H9 (cell line): ENCODE measurements at regions not wholly inside any gene's neighbourhood (a gene's known extent, or its start where the extent isn't known, plus 50 kb on each side); places are given as distances from the start of the nearest gene placed in this dataset.

ENCODE experiments used
- DNase-seq: peaks from one replicate; pipeline ENCODE4 v3.0.0-alpha.2; 2017
- H2AFZ ChIP-seq: one replicate; pipeline ENCODE4 v1.6.1; 2013; ENCODE audit warnings: mild to moderate bottlenecking, low read length, control low read depth, moderate library complexity
- H2AK5ac ChIP-seq: 2 replicates; pipeline ENCODE4 v1.6.1; 2013; ENCODE audit warnings: low read length, control low read depth, mixed read lengths; ENCODE audit not compliant: insufficient read length
- H2BK120ac ChIP-seq: one replicate; pipeline ENCODE4 v1.6.1; 2013; ENCODE audit warnings: low read depth, mild to moderate bottlenecking, low read length, control low read depth, inconsistent platforms; ENCODE audit not compliant: poor library complexity, severe bottlenecking
- H2BK12ac ChIP-seq: 2 replicates; pipeline ENCODE4 v1.6.1; 2013; ENCODE audit warnings: low read length, control low read depth, mixed read lengths, low read depth; ENCODE audit not compliant: insufficient read length
- H2BK15ac ChIP-seq: 2 replicates; pipeline ENCODE4 v1.6.1; 2013; ENCODE audit warnings: low read depth, low read length, control low read depth
- H2BK20ac ChIP-seq: one replicate; pipeline ENCODE4 v1.6.1; 2013; ENCODE audit warnings: low read depth, mild to moderate bottlenecking, low read length, control low read depth, inconsistent platforms; ENCODE audit not compliant: poor library complexity, severe bottlenecking
- H2BK5ac ChIP-seq: 2 replicates; pipeline ENCODE4 v1.6.1; 2013; ENCODE audit warnings: low read length, control low read depth, mixed read lengths; ENCODE audit not compliant: insufficient read length
- H3K14ac ChIP-seq: 2 replicates; pipeline ENCODE4 v1.6.1; 2013; ENCODE audit warnings: low read length, control low read depth; ENCODE audit not compliant: insufficient read depth
- H3K18ac ChIP-seq: 2 replicates; pipeline ENCODE4 v1.6.1; 2013; ENCODE audit warnings: low read depth, mild to moderate bottlenecking, mixed read lengths, low read length, control low read depth; ENCODE audit not compliant: insufficient read length
- H3K23ac ChIP-seq: 2 replicates; pipeline ENCODE4 v1.6.1; 2013; ENCODE audit warnings: low read length, control low read depth, mixed read lengths, low read depth; ENCODE audit not compliant: insufficient read length
- H3K23me2 ChIP-seq: 2 replicates; pipeline ENCODE4 v1.6.1; 2013; ENCODE audit warnings: low read depth, mild to moderate bottlenecking, mixed read lengths, low read length, control low read depth; ENCODE audit not compliant: insufficient read length, poor library complexity, severe bottlenecking
- H3K27ac ChIP-seq: 2 replicates; pipeline ENCODE4 v1.5.1; 2013; ENCODE audit warnings: low read length, control low read depth, mixed read lengths, low read depth; ENCODE audit not compliant: insufficient read length
- H3K27me3 ChIP-seq: 2 replicates; pipeline ENCODE4 v1.6.1; 2013; ENCODE audit warnings: low read length, control low read depth, inconsistent platforms; ENCODE audit not compliant: insufficient read depth
- H3K4ac ChIP-seq: 2 replicates; pipeline ENCODE4 v1.6.1; 2013; ENCODE audit warnings: low read depth, mild to moderate bottlenecking, control low read depth, inconsistent platforms, low read length, moderate library complexity
- H3K4me1 ChIP-seq: 2 replicates; pipeline ENCODE4 v1.6.1; 2013; ENCODE audit warnings: low read length, control low read depth, inconsistent platforms; ENCODE audit not compliant: insufficient read depth
- H3K4me2 ChIP-seq: 2 replicates; pipeline ENCODE4 v1.6.1; 2013; ENCODE audit warnings: low read length, control low read depth, mixed read lengths; ENCODE audit not compliant: insufficient read length, insufficient read depth
- H3K56ac ChIP-seq: 2 replicates; pipeline ENCODE4 v1.6.1; 2013; ENCODE audit warnings: low read depth, mild to moderate bottlenecking, mixed read lengths, low read length, control low read depth; ENCODE audit not compliant: insufficient read length
- H3K79me1 ChIP-seq: 2 replicates; pipeline ENCODE4 v1.6.1; 2013; ENCODE audit warnings: low read depth, mild to moderate bottlenecking, moderate library complexity, low read length, control low read depth, inconsistent platforms; ENCODE audit not compliant: insufficient read depth, poor library complexity, severe bottlenecking
- H3K79me2 ChIP-seq: 2 replicates; pipeline ENCODE4 v1.6.1; 2013; ENCODE audit warnings: low read length, control low read depth, inconsistent platforms; ENCODE audit not compliant: insufficient read depth
- H3K9ac ChIP-seq: 2 replicates; pipeline ENCODE4 v1.6.1; 2013; ENCODE audit warnings: low read length, control low read depth, mixed read lengths; ENCODE audit not compliant: insufficient read length; ENCODE audit errors: extremely low read depth
- H3K9me3 ChIP-seq: one replicate; pipeline ENCODE4 v1.6.1; 2013; ENCODE audit warnings: low read depth, low read length, inconsistent platforms; ENCODE audit not compliant: control insufficient read depth
- H3T11ph ChIP-seq: one replicate; pipeline ENCODE4 v1.6.1; 2013; ENCODE audit warnings: mild to moderate bottlenecking, low read length, control low read depth, inconsistent platforms
- H4K20me1 ChIP-seq: one replicate; pipeline ENCODE4 v1.6.1; 2013; ENCODE audit not compliant: control insufficient read depth, insufficient read length, insufficient read depth
- H4K5ac ChIP-seq: 2 replicates; pipeline ENCODE4 v1.6.1; 2013; ENCODE audit warnings: low read depth, mild to moderate bottlenecking, mixed read lengths, low read length, control low read depth; ENCODE audit not compliant: insufficient read length
- H4K8ac ChIP-seq: replicated peaks from 2 replicates; pipeline ENCODE4 v1.6.1; 2013; ENCODE audit warnings: low read length, control low read depth, mixed read lengths, low read depth; ENCODE audit not compliant: insufficient read length
- H4K91ac ChIP-seq: 2 replicates; pipeline ENCODE4 v1.6.1; 2013; ENCODE audit warnings: low read depth, mild to moderate bottlenecking, moderate library complexity, mixed read lengths, low read length, control low read depth; ENCODE audit not compliant: insufficient read length
- H3K27ac Mint-ChIP-seq, 3 experiments: 2 replicates in 2 of 3; 3 replicates in 1 of 3; pipeline ENCODE4 v1.8.0; 2020 to 2021; ENCODE audit warnings: mixed read lengths in 3 of 3, mild to moderate bottlenecking in 1 of 3, moderate library complexity in 1 of 3
- H3K27me3 Mint-ChIP-seq: 2 replicates; pipeline ENCODE4 v1.8.0; 2021; ENCODE audit warnings: low read depth, mild to moderate bottlenecking, moderate library complexity, mixed read lengths
- H3K36me3 Mint-ChIP-seq, 3 experiments: 2 replicates in 2 of 3; 3 replicates in 1 of 3; pipeline ENCODE4 v1.8.0; 2020 to 2021; ENCODE audit warnings: low read depth in 3 of 3, mixed read lengths in 3 of 3; ENCODE audit not compliant: insufficient read depth in 1 of 3
- H3K4me1 Mint-ChIP-seq, 2 experiments: 2 replicates each; pipeline ENCODE4 v1.8.0; 2020; ENCODE audit warnings: mixed read lengths in 2 of 2
- H3K4me3 Mint-ChIP-seq, 2 experiments: 2 replicates in 1 of 2; 3 replicates in 1 of 2; pipeline ENCODE4 v1.8.0; 2020 to 2021; ENCODE audit warnings: mild to moderate bottlenecking in 2 of 2, mixed read lengths in 2 of 2, moderate library complexity in 1 of 2
- H3K9me3 Mint-ChIP-seq, 2 experiments: 2 replicates in 1 of 2; 3 replicates in 1 of 2; pipeline ENCODE4 v1.8.0; 2020; ENCODE audit warnings: mild to moderate bottlenecking in 2 of 2, mixed read lengths in 2 of 2, moderate library complexity in 1 of 2
- WGBS: extraction: QIAGEN DNeasy Blood & Tissue Kit; methylation state at CpG from one replicate; pipeline ENCODE4 v1.1.7; 2013; ENCODE audit warnings: missing lambda C conversion rate, low lambda C conversion rate, mixed read lengths; ENCODE audit not compliant: insufficient read length; ENCODE audit errors: extremely low coverage; 5-methylcytosine and 5-hydroxymethylcytosine counted together
- TF ChIP-seq, protein P1 (sequence below): fragments of 200-600 bp; sonication (generic); conservative IDR thresholded peaks from 3 replicates; pipeline ENCODE4 v1.8.0; 2021; ENCODE audit warnings: antibody characterized with exemption, mild to moderate bottlenecking

DNA sequence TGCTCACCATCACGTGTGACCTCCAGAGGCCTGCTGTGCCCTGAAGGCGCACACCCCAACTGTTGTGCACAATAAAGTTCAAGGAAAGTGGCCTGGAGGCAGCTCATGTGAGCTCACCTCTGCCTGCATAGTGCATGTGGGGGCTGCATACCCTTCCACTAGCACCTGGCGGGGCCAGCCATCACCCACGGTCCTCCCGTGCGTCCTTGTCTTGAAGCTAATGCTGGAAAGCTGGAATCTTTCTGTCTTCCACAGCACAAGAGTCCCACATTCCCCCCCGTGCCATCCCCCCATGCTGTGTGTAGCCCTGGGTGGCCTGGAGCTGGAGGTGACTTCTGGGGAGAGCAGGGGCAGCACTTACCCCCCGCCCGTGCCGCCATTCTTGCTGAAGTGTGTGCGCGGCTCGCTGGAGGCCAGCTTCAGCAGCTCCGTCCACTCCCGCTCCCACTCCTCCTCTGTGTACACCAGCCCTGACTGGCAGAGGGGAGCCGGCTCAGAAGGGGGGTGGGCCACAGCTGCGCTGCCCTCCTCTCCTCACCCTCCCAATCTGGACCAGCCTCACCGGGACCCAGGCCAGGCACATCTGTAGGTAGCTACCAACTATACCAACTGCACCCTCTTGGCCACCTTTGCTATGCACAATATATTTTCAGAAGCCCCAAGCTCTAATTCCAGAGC, 199.5 kb downstream of the KLF13 start:
- H2AFZ ChIP-seq = no peak overlapping the region
- no peak overlapping the region for H2BK20ac ChIP-seq
- H3K27ac Mint-ChIP-seq = no peak overlapping the region
- no peaks in the 10 kb centered on the region for H3K79me2 ChIP-seq
- H4K91ac ChIP-seq = no peak overlapping the region
- TF ChIP-seq, protein P1, sequence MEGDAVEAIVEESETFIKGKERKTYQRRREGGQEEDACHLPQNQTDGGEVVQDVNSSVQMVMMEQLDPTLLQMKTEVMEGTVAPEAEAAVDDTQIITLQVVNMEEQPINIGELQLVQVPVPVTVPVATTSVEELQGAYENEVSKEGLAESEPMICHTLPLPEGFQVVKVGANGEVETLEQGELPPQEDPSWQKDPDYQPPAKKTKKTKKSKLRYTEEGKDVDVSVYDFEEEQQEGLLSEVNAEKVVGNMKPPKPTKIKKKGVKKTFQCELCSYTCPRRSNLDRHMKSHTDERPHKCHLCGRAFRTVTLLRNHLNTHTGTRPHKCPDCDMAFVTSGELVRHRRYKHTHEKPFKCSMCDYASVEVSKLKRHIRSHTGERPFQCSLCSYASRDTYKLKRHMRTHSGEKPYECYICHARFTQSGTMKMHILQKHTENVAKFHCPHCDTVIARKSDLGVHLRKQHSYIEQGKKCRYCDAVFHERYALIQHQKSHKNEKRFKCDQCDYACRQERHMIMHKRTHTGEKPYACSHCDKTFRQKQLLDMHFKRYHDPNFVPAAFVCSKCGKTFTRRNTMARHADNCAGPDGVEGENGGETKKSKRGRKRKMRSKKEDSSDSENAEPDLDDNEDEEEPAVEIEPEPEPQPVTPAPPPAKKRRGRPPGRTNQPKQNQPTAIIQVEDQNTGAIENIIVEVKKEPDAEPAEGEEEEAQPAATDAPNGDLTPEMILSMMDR = no peak
- H3T11ph ChIP-seq = no peak overlapping the region
- H3K27ac ChIP-seq = no peak overlapping the region
- no peak overlapping the region for H2BK12ac ChIP-seq
- no peaks in the 10 kb centered on the region for H4K20me1 ChIP-seq
- H3K36me3 Mint-ChIP-seq = no peaks in the 10 kb centered on the region; a peak in 1 of 7 replicates
- no CpG with 5 or more reads among the region's 18 CpGs for WGBS
- H3K4ac ChIP-seq = no peak overlapping the region
- H3K9me3 ChIP-seq = no peaks in the 10 kb centered on the region
- H4K8ac ChIP-seq = no peak overlapping the region
- H3K79me1 ChIP-seq = no peaks in the 10 kb centered on the region
- H3K9me3 Mint-ChIP-seq = no peaks in the 10 kb centered on the region; a peak in 1 of 5 replicates
- H3K23me2 ChIP-seq = no peaks in the 10 kb centered on the region
- H3K4me2 ChIP-seq = no peak overlapping the region
- H3K18ac ChIP-seq = no peak overlapping the region
- no peak overlapping the region for H2BK120ac ChIP-seq
- H3K27me3 ChIP-seq = no peaks in the 10 kb centered on the region
- peaks cover 32 to 33% of the 10 kb centered on the region in 2 experiments for H3K4me1 Mint-ChIP-seq
- H3K56ac ChIP-seq = no peak overlapping the region
- no peak for DNase-seq
- H3K4me1 ChIP-seq = peaks cover 11% of the 10 kb centered on the region; the same call in 1 of the 2 replicates
- no peak overlapping the region for H4K5ac ChIP-seq
- H2AK5ac ChIP-seq = no peak overlapping the region
- H2BK15ac ChIP-seq = no peak overlapping the region
- no peak overlapping the region for H3K4me3 Mint-ChIP-seq
- peaks cover 5% of the 10 kb centered on the region for H3K27me3 Mint-ChIP-seq
- no peak overlapping the region for H3K23ac ChIP-seq
- no peak overlapping the region for H3K9ac ChIP-seq
- no peak overlapping the region for H2BK5ac ChIP-seq
- H3K14ac ChIP-seq = no peak overlapping the region
